ENCODE measurements at regions not wholly inside any gene's neighbourhood (a gene's known extent, or its start where the extent isn't known, plus 50 kb on each side); places are given as distances from the start of the nearest gene placed in this dataset.
A peak's percentile ranks its signal among the peaks of the same experiment; 100 is the strongest.

- no peak overlapping the region for H3K27ac Mint-ChIP-seq
- Histone ChIP-seq H3K36me3 (no peaks in the 10 kb centered on the region), H4K20me1 (ENCODE audit: low read depth) (no peaks in the 10 kb centered on the region), H3K9ac (no peak overlapping the region), H3K79me2 (ENCODE audit: low read depth) (no peaks in the 10 kb centered on the region), H3K9me3 (ENCODE audit: low read depth) (no peaks in the 10 kb centered on the region), H3K4me1 (no peaks in the 10 kb centered on the region), H3K4me3 (no peak overlapping the region), H3K27me3 (no peaks in the 10 kb centered on the region), H3K4me2 (no peak overlapping the region), H2AFZ (replicated peaks) (no peak overlapping the region), H3F3A (ENCODE audit: low read depth) (no peaks in the 10 kb centered on the region), H3K27ac (no peak overlapping the region)
- DNase-seq (ENCODE audit: low spot score), result no peak
- H3K27me3 Mint-ChIP-seq (ENCODE audit: insufficient read depth, low read depth), result peaks cover 2% of the 10 kb centered on the region
- H3K9me3 Mint-ChIP-seq, result no peaks in the 10 kb centered on the region
- no peaks in the 10 kb centered on the region for H3K4me1 Mint-ChIP-seq
- H3K4me3 Mint-ChIP-seq, result no peak overlapping the region
- no peaks in the 10 kb centered on the region for H3K36me3 Mint-ChIP-seq
- no peak for TF ChIP-seq EZH2phosphoT487 (IDR thresholded peaks at IDR 0.05)
- TF ChIP-seq EZH2 (IDR thresholded peaks at IDR 0.05), result no peak
- no peak for TF ChIP-seq CTCF (IDR thresholded peaks at IDR 0.05)
Observed at GRCh38 chr7:52775876-52776275, 259.6 kb upstream of the POM121L12 start.

- H3K27me3 ChIP-seq, result no peaks in the 10 kb centered on the region
Observed at GRCh38 chr7:52771177-52771576, 264.3 kb upstream of the POM121L12 start.

GRCh38 chr7:52764492-52765169 lies 270.8 kb upstream of the POM121L12 start:
- H3K27ac Mint-ChIP-seq, result no peak overlapping the region
- Histone ChIP-seq H3K4me2 (no peak overlapping the region), H3K36me3 (no peaks in the 10 kb centered on the region), H3F3A (ENCODE audit: low read depth) (no peaks in the 10 kb centered on the region), H3K4me1 (no peaks in the 10 kb centered on the region), H3K79me2 (ENCODE audit: low read depth) (no peaks in the 10 kb centered on the region), H3K9ac (no peak overlapping the region), H3K27me3 (no peaks in the 10 kb centered on the region), H3K27ac (no peak overlapping the region), H2AFZ (replicated peaks) (no peak overlapping the region), H3K9me3 (ENCODE audit: low read depth) (no peaks in the 10 kb centered on the region), H3K4me3 (no peak overlapping the region), H4K20me1 (ENCODE audit: low read depth) (no peaks in the 10 kb centered on the region)
- no peaks in the 10 kb centered on the region for H3K9me3 Mint-ChIP-seq
- peaks cover 2% of the 10 kb centered on the region for H3K27me3 Mint-ChIP-seq (ENCODE audit: insufficient read depth, low read depth)
- DNase-seq (ENCODE audit: low spot score), result no peak
- peaks cover 2% of the 10 kb centered on the region for H3K4me1 Mint-ChIP-seq
- no peak overlapping the region for H3K4me3 Mint-ChIP-seq
- no peaks in the 10 kb centered on the region for H3K36me3 Mint-ChIP-seq
- TF ChIP-seq EZH2 (IDR thresholded peaks at IDR 0.05), result no peak
- TF ChIP-seq EZH2phosphoT487 (IDR thresholded peaks at IDR 0.05), result no peak
- TF ChIP-seq CTCF (IDR thresholded peaks at IDR 0.05), result peak; percentile 11

More at GRCh38 chr7:52771177-52771576, 264.3 kb upstream of the POM121L12 start:
- Histone ChIP-seq H2AFZ (replicated peaks) (peak overlapping the region; percentile 2), H3K4me2 (no peak overlapping the region), H3K4me3 (no peak overlapping the region), H3K27ac (no peak overlapping the region), H3K79me2 (ENCODE audit: low read depth) (no peaks in the 10 kb centered on the region), H3K9ac (no peak overlapping the region), H4K20me1 (ENCODE audit: low read depth) (no peaks in the 10 kb centered on the region), H3K9me3 (ENCODE audit: low read depth) (no peaks in the 10 kb centered on the region), H3K36me3 (no peaks in the 10 kb centered on the region), H3F3A (ENCODE audit: low read depth) (no peaks in the 10 kb centered on the region), H3K4me1 (no peaks in the 10 kb centered on the region)
- Mint-ChIP-seq H3K27ac (no peak overlapping the region), H3K4me3 (no peak overlapping the region), H3K4me1 (no peaks in the 10 kb centered on the region), H3K36me3 (no peaks in the 10 kb centered on the region), H3K9me3 (no peaks in the 10 kb centered on the region), H3K27me3 (ENCODE audit: insufficient read depth, low read depth) (no peaks in the 10 kb centered on the region)
- DNase-seq (ENCODE audit: low spot score), result no peak
- no peak for TF ChIP-seq CTCF (IDR thresholded peaks at IDR 0.05)
- TF ChIP-seq EZH2 (IDR thresholded peaks at IDR 0.05), result no peak
- no peak for TF ChIP-seq EZH2phosphoT487 (IDR thresholded peaks at IDR 0.05)

All from neural progenitor cell (in vitro differentiated cells).